Transverse colon (tissue), 4 donors: ENCODE measurements at regions not wholly inside any gene's neighbourhood (a gene's known extent, or its start where the extent isn't known, plus 50 kb on each side); places are given as distances from the start of the nearest gene placed in this dataset.

Experiments
- DNase-seq: peaks from one replicate; pipeline ENCODE4 v3.0.0-alpha.2; 2019
- H3K27ac ChIP-seq, 4 donors: fragments of 200-600 bp; sonication (generic); 2 replicates each; pipeline ENCODE4 v1.5.1; 2016 to 2018; ENCODE audit warnings: inconsistent platforms in 4 of 4
- H3K27me3 ChIP-seq: fragments of 200-600 bp; sonication (generic); 2 replicates; pipeline ENCODE4 v1.5.1; 2017; ENCODE audit warnings: inconsistent platforms
- H3K36me3 ChIP-seq, 4 donors: fragments of 200-600 bp; sonication (generic); 2 replicates each; pipeline ENCODE4 v1.5.1; 2017 to 2019; ENCODE audit warnings: inconsistent platforms in 4 of 4
- H3K4me1 ChIP-seq, 4 donors: fragments of 200-600 bp; sonication (generic); 2 replicates each; pipeline ENCODE4 v1.5.1; 2017 to 2020; ENCODE audit warnings: inconsistent platforms in 4 of 4
- H3K4me3 ChIP-seq, 4 donors: fragments of 200-600 bp; sonication (generic); 1 replicate in 1 of 4; 2 replicates in 3 of 4; pipeline versions ENCODE4 v1.5.1 to v1.6.1; 2017 to 2019; ENCODE audit warnings: inconsistent platforms in 4 of 4
- H3K9me3 ChIP-seq, 2 donors: fragments of 200-600 bp; sonication (generic); 2 replicates each; pipeline ENCODE4 v1.5.1; 2017 to 2019; ENCODE audit warnings: inconsistent platforms in 2 of 2
- CTCF ChIP-seq, 5 experiments: fragments of 200-600 bp in 3 of 5; fragments of 450-650 bp in 2 of 5; sonication (generic) in 3 of 5; IDR thresholded peaks; 1 replicate in 2 of 5; 2 replicates in 3 of 5; pipeline ENCODE4 v1.5.1; 2016 to 2017; ENCODE audit warnings: antibody characterized with exemption in 5 of 5, inconsistent platforms in 3 of 5, mild to moderate bottlenecking in 2 of 5, moderate library complexity in 1 of 5
- EP300 ChIP-seq: sonication (generic); formaldehyde crosslinking; IDR thresholded peaks from one replicate; pipeline ENCODE4 v1.6.1; 2017; ENCODE audit warnings: antibody characterized with exemption, low read depth
- POLR2A ChIP-seq: fragments of 450-650 bp; IDR thresholded peaks from one replicate; pipeline ENCODE4 v1.6.1; 2016; ENCODE audit warnings: antibody characterized with exemption, mild to moderate bottlenecking, moderate library complexity
- POLR2AphosphoS5 ChIP-seq, 3 donors: sonication (generic); formaldehyde crosslinking; IDR thresholded peaks; one replicate each; pipeline ENCODE4 v1.6.1; 2016; ENCODE audit warnings: antibody characterized with exemption in 3 of 3
- WGBS, 2 donors: methylation state at CpG; one replicate each; pipeline ENCODE4 v1.1.5; 2018; ENCODE audit warnings: low coverage in 1 of 2; 5-methylcytosine and 5-hydroxymethylcytosine counted together
- in situ Hi-C, 4 donors: fragments of 200-750 bp; cut with MboI; loops; one replicate each; pipeline versions ENCODE4 v1.15.0 to v1.15.1; 2017; ENCODE audit warnings: low sequenced_read_pairs in 3 of 4, low pct_ligation_motif_present in 1 of 4, low pct_unique_long_range_greater_than_20kb in 1 of 4
- intact Hi-C: fragments of 100-400 bp; cut with DNase I; formaldehyde crosslinking; loops from one replicate; pipeline ENCODE4 v1.15.1; 2023; ENCODE audit warnings: low total_unique reads

- WGBS, 2 donors = 71 to 88% methylated on average over 1 to 10 of the region's 10 CpGs
- no peak for DNase-seq
- in situ Hi-C loops (no loop called here), intact Hi-C loops (no loop called here)
- no peaks in the 10 kb centered on the region for H3K27me3 ChIP-seq
- no peaks in the 10 kb centered on the region for H3K9me3 ChIP-seq
- H3K36me3 ChIP-seq = no peaks in the 10 kb centered on the region
- peak overlapping the region; percentile 32 to 73 (median 58) for H3K27ac ChIP-seq
- H3K4me1 ChIP-seq = peaks cover 31 to 73% (median 47%) of the 10 kb centered on the region in 4 donors
- no peak overlapping the region for H3K4me3 ChIP-seq
- no peak for TF ChIP-seq EP300
- no peak for TF ChIP-seq POLR2AphosphoS5 (IDR thresholded peaks at IDR 0.05)
- no peak for TF ChIP-seq CTCF (IDR thresholded peaks at IDR 0.05)
- TF ChIP-seq POLR2A = no peak
Measured at GRCh38 chr14:73775339-73776193, 61.4 kb upstream of the PNMA1 start.

GRCh38 chr14:73774671-73775070 is 60.5 kb upstream of the PNMA1 start:
- H3K36me3 ChIP-seq = no peaks in the 10 kb centered on the region
- in situ Hi-C loops (no loop called here), intact Hi-C loops (no loop called here)
- H3K27ac ChIP-seq = peak overlapping the region; percentile 32 to 73 (median 58)
- 87% methylated on average over 2 of the region's 2 CpGs; no CpG with 5 or more reads in 1 of the 2 donors for WGBS, 2 donors
- TF ChIP-seq POLR2AphosphoS5 (IDR thresholded peaks at IDR 0.05) (no peak), CTCF (IDR thresholded peaks at IDR 0.05) (no peak), EP300 (no peak), POLR2A (no peak)
- no peaks in the 10 kb centered on the region for H3K9me3 ChIP-seq
- H3K4me1 ChIP-seq = peaks cover 34 to 80% (median 50%) of the 10 kb centered on the region in 4 donors
- no peaks in the 10 kb centered on the region for H3K27me3 ChIP-seq
- H3K4me3 ChIP-seq = no peak overlapping the region
- DNase-seq = no peak

- no peak overlapping the region for H3K4me3 ChIP-seq
- no peaks in the 10 kb centered on the region for H3K36me3 ChIP-seq
- peaks cover 34 to 84% (median 55%) of the 10 kb centered on the region in 4 donors for H3K4me1 ChIP-seq
- in situ Hi-C loops (no loop called here), intact Hi-C loops (no loop called here)
- no peaks in the 10 kb centered on the region for H3K27me3 ChIP-seq
- WGBS, 2 donors = 40 to 45% methylated on average over 1 to 3 of the region's 3 CpGs
- DNase-seq = no peak
- H3K9me3 ChIP-seq = no peaks in the 10 kb centered on the region
- peak overlapping the region; percentile 32 to 73 (median 58) for H3K27ac ChIP-seq
- no peak for TF ChIP-seq EP300
- TF ChIP-seq CTCF (IDR thresholded peaks at IDR 0.05) = no peak
- TF ChIP-seq POLR2AphosphoS5 (IDR thresholded peaks at IDR 0.05) = no peak
Measured at GRCh38 chr14:73774241-73774570, 60.0 kb upstream of the PNMA1 start.

DNA sequence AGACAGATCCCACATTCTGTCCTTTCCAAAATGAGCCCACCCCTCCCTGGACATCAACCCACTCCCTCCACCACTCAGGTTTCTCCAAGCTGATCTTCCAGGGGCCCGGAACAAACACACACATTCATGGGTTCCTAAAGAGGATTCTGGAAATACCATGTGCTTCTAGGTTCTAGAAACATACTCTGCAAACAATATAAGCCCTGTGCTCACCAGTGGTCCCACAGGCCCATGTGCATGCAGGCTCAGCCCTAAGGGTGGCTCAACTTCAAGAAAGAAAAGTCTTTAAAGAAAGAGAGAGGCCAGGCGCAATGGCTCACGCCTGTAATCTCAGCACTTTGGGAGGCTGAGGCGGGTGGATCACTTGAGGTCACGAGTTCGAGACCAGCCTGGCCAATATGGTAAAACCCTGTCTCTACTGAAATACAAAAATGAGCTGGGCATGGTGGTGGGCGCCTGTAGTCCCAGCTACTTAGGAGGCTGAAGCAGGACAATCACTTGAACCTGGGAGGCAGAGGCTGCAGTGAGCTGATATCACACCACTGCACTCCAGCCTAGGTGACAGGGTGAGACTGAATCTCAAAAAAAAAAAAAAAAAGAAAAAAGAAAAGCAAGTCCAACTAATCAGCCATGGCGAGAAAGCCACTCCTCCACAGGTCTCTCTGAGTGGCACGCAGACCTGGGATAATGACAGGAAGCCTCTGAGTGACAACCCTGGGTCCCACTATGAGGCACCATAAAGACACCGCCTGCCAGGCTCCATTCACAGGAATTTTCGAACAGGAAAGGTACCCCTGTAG is 59.5 kb upstream of the PNMA1 start:
- Histone ChIP-seq H3K4me3 (no peak overlapping the region), H3K9me3 (no peaks in the 10 kb centered on the region), H3K4me1 (peaks cover 39 to 84% (median 60%) of the 10 kb centered on the region in 4 donors), H3K27me3 (no peaks in the 10 kb centered on the region), H3K36me3 (no peaks in the 10 kb centered on the region), H3K27ac (peak overlapping the region; percentile 73 to 89 (median 86))
- WGBS, 2 donors = 73 to 89% methylated on average over 5 to 11 of the region's 11 CpGs
- DNase-seq = no peak
- intact Hi-C loops = no loop called here
- in situ Hi-C loops = no loop called here
- TF ChIP-seq POLR2AphosphoS5 (IDR thresholded peaks at IDR 0.05) = no peak
- TF ChIP-seq POLR2A = no peak
- TF ChIP-seq CTCF (IDR thresholded peaks at IDR 0.05) = no peak
- no peak for TF ChIP-seq EP300
